NCI-H1436 (cell line): ENCODE measurements at regions not wholly inside any gene's neighbourhood (a gene's known extent, or its start where the extent isn't known, plus 50 kb on each side); places are given as distances from the start of the nearest gene placed in this dataset.

Source experiments
- DNase-seq: peaks from one replicate; lab custom pipeline; 2025; lab: John Stamatoyannopoulos, UW

GRCh38 chr7:18364396-18364795, 131.2 kb upstream of the HDAC9 start:
- no peak for DNase-seq

DNA sequence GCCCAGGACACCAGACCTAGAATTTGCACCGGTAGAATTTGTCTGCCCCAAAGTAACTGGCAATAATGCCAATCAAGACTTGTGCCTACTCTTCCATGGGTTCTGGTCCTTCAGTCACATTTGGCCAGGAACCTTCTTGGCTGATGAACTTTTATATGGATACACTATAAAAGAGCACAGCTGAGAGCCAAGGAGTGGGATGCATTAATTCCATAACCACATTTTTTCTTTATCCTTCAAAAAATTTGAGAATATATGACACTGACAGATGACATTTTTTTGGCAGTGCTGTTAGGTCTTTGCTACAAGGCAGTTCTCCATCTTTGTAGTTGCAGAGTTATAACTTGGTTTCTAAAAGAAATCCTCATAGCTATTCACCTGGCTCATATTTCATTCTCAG, 129.2 kb upstream of the HDAC9 start:
- DNase-seq, result no peak

DNA sequence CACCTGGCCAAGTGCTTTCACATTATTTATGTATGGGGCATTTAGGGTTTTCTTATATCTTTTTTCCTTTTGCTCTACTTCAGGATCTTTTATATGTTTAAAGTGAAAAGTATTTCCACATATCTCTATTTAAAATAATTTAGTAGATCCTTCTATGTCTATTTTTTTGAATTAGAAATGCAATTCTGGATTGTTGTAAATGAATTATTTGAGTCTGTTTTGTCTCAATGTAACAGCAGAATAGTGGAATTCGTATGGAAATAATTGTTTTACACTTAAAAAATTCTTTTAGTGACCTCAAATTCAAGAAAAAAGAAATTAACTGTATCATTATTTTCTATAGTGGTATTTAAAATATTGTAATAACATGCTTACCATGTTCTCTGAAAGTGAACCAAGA, 126.5 kb upstream of the HDAC9 start:
- DNase-seq, result no peak

DNA sequence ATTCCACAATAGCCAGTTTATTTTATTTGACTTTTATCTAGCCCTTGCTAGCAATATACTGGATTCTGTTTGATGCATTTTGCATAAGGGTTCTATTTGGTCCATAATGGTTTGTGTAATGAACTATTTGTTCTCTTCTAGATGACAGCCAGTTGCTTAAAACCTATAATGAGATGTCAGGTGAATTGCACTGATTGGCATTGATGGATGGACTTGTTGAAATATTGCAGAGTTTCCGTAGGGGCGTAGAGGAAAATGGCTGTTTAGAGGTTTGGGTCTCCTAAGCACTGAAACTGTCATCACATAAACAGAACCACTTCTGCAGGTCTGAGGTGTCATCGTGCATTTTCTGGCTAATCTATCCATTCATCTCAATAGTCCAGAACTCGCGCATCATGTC, 124.9 kb upstream of the HDAC9 start:
- DNase-seq, result no peak

GRCh38 chr7:18378989-18379605, 116.5 kb upstream of the HDAC9 start:
- DNase-seq, result no peak

DNA sequence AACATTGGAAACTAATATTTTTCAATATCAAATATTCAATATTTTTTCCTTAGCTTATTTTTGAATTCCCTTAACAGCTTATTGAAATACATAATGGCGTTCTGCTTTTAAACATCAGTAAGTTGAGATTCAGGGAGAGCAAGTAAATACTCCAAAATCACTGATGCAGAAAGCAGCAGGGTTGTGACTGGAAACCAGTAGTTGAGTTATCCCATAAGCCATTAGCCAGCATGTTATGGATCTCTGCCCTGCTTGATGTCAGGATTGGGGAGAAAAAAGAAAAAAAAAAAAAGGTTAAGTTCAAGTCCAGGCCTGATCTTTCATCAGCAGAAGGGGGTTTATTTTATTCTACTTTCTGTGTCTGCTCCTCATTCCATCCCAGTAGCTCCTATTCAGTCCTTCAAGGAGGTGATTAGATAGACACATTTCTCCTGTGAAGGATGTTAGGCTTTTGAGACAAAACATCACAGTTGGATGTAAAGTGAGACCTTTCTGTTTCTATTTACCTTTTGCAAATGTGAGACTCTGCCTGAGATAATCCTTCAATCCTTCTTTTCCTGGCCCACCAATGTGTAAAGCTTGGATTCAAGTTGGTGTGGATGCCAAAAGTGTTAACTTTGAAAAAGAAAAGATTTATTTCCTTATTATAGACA, 110.9 kb upstream of the HDAC9 start:
- DNase-seq, result no peak

DNA sequence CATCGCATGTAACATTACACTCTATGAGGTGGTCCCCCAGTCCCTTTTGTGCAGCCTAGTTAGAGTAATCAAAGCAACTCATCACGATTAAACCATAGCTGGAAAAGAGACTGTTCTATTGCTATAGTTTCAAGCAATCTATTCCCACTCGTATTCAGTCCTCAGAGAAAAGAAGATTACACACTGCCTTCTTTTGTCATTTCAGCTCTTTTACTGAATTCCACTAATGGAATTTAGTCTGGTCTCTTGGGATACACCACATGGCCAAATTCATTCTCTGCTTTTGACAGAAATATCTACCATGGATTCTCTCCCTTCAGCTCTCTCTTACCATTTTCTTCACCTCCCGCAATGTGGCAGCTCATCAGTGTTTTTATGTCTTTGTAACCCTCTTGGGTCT, 108.9 kb upstream of the HDAC9 start:
- DNase-seq, result no peak

DNA sequence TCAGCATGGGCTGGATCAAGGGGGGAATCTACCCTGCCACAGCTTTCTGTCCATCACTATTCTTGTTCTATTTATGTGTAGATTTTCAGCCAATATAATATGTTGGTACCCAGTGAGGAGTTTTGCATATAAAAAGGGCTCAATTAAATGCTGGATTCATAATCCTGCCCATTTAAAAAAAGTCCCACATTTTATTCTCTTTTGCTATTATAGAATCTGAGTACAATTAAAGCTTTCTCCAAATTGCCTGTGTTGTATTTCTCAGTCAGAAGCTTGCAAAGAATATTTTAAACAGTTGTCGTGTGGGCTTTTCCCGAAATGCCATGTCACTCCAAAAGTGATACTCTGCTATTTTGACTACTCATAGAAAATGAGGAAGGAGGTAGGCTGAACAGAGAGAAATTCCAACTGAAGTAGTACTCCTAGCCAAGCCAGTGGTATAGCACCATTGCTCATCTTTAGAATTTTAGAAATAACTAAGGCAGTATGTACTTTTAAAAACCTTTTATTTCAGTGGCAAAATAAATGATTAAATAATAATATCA, 108.3 kb upstream of the HDAC9 start:
- DNase-seq, result no peak

- DNase-seq, result no peak
These were observed 105.0 kb upstream of the HDAC9 start for GRCh38 chr7:18390535-18390907.

GRCh38 chr7:18393465-18394118, 102.0 kb upstream of the HDAC9 start:
- DNase-seq, result peak; percentile 38

GRCh38 chr7:18395868-18396267, 99.7 kb upstream of the HDAC9 start:
- no peak for DNase-seq

GRCh38 chr7:18396953-18397352, 98.6 kb upstream of the HDAC9 start:
- no peak for DNase-seq

GRCh38 chr7:18399436-18400235, 95.9 kb upstream of the HDAC9 start:
- DNase-seq, result no peak

DNA sequence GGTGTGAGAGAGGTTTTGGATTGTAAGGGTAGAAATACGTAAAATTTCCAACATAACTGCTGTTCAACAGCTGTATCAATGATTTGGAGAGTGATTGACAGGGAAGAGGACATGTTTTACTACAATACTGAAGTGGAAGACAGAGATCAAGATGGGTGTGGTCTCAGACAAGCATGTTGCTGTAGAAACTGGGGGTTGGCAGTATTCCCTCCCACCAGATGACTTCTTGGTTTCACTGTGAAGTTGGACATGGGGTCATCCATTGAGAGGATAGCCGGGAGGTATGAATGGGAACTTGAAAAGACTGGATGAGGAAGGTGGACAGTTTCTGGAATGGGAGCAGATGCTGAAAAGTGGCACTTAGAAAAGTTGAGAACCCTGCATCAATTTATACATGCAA, 95.3 kb upstream of the HDAC9 start:
- no peak for DNase-seq

DNA sequence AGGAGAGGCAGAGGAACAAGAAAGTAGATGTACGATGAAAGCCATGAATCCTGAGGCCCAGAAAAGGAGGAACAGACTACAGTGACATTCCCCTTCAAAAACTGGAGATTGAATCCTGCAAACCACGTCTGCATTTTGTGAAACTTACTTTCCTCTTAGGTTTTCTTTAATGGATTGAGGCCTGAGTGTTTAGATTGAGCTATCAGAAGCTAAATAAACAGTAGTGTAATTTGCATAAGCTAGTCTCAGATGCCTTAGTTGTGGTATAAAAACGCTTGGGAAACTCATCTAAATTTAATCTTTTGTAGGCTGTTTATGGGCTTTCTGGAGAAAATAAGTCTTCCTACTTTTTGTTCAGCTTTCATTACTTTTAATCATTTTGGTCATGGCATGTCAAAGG, 94.8 kb upstream of the HDAC9 start:
- DNase-seq, result no peak

DNA sequence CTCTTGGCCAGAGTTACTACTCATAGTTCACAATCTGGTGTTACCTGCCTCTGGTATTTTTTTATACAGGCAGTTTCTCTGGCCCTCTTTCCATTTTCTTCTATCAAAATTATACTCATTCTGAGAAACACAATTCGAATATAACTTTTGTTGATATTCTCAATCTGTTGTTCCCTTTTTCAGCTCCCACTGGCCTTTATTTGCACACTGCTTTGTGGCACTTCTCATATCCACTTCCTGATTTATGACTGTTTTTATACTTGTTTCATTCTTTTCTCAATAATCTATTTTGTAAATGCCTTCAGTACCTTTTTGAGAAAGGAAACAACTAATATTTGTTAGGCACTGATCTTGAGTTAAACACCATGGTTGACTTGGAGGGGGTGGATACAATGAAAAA, 93.8 kb upstream of the HDAC9 start:
- no peak for DNase-seq

- no peak for DNase-seq
These were observed 92.9 kb upstream of the HDAC9 start for GRCh38 chr7:18402488-18403183.

DNA sequence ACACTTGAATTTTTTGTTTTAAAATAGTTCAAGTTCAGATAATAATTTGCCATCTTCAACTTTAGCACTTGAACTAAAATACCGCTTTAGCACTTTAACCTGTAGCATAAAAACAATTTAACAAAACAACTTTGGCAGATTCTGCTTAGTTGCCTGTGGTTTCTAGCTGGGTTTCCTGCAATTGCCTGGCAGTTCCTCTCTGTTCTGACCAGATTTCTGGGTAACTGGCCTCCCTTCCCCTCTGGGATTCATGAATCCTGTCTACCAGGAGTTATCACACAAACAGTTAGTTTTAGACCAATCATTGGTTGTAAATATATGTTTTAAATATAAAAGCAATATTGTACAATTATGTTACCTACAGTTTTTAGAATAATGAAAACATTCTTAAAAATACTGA, 89.8 kb upstream of the HDAC9 start:
- DNase-seq, result no peak

DNA sequence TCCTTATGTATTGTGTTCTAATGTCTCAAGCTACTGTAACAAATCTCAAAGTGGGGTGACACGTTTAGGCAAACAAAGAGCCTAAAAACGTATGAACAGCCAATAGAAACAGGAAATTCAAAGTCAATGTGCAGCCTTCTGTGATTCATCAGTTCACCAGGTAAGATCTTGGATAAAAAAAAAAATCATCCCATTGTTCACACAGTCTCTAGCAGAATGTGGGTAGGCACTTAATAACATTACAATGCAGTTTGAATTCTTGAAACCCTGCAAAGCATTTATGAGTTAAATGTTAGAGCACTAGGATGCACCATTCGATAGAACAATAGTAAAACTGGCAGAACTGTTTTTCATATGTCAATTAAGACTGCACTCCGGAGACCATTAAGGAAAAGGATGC, 88.2 kb upstream of the HDAC9 start:
- no peak for DNase-seq

- DNase-seq, result no peak
These were observed 87.1 kb upstream of the HDAC9 start for GRCh38 chr7:18408461-18408860.

- no peak for DNase-seq
These were observed 86.7 kb upstream of the HDAC9 start for GRCh38 chr7:18408868-18409267.

GRCh38 chr7:18413447-18413846, 82.1 kb upstream of the HDAC9 start:
- DNase-seq, result no peak
